Stimulated activated CD8-positive, alpha-beta memory T cell treated with anti-CD3 and anti-CD28 coated beads, Interleukin-4, amount 100 ng/mL, for 4 hours (primary cell): ENCODE measurements at regions not wholly inside any gene's neighbourhood (a gene's known extent, or its start where the extent isn't known, plus 50 kb on each side); places are given as distances from the start of the nearest gene placed in this dataset.

Experiments
- DNase-seq, 2 donors: peaks; one replicate each; pipeline ENCODE4 v3.0.0-alpha.2; 2020; ENCODE audit warnings: low read depth in 2 of 2, low spot score in 1 of 2

DNA sequence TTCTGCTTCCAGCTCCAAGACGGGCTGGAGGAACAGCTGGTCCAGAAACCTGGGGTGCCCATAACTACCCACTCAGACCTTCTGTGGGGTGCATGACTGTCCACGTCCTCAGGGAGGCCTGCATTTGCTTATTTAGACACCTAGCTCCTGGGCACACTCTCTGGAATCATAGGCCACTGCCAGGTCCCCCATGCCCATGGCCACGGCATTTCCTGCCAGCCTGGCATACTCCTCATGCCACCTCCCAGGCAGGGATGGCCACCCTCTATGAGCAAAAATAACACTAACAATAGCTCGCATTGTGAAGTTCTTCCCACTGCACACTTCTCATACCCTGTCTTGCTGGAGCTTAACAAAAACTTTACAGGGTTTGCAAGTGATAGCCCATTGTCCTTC is 166.9 kb upstream of the TPM1 start:
- DNase-seq: no peak

DNA sequence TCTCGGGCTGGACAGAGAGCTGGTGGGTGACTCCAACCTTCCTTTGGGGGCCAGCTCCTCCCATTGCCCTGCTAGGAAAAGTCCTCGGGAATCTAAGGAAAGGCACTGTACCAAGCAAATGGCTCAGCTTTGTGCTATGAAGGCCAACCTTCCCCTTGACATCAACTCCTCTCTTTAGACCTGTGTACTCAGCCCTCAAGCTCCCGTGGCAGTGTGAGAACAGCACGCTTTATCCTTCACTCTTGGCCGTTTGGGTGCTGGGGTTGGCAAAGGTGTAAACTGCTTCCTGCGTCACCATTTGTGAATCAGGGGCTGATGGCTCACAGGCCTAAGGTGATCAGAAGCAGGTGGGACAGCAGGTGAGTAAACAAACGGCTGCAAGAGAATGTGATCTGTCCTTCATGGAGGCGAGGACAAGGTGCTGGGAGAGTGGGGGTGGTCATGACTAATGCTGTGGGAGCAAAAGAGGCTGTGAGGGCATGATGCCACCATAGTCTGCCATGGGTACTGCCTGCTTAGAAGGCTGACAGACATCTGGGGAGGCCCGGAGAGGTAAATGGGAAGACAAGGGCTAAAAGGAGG is 165.2 kb upstream of the TPM1 start:
- DNase-seq: no peak

DNA sequence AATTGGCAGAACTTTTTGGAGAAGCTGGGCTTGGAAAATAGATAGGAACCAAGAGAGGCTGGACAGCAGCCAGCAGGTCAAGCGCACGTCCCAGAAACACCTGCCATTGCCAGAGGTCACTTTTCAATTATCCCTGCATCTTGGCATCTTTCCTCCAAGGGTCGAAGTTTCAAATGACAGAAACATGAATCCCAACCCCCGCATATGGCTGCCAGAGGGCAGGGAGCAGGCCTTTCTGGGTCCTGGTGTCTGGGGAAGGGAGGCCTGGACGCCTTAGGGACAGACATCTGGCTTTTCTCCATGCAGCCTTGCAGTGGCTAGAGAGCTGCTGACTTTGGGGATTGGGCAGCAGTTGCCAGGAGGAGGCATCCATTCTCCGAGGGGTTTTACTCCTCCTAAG is 164.5 kb upstream of the TPM1 start:
- no peak for DNase-seq

DNA sequence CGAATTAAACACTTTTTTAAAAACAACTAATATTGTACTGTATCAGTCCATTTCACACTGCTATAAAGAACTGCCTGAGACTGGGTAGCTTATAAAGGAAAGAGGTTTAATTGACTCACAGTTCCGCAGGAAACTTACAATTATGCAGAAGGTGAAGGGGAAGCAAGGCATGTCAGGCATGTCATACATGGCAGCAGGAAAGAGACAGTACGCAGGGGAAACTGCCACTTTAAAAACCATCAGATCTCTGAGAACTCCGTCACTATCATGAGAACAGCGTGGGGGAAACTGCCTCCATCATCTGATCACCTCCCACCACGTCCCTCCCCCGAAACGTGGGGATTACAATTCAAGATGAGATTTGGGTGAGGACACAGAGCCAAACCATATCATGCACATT is 162.8 kb upstream of the TPM1 start:
- no peak for DNase-seq

DNA sequence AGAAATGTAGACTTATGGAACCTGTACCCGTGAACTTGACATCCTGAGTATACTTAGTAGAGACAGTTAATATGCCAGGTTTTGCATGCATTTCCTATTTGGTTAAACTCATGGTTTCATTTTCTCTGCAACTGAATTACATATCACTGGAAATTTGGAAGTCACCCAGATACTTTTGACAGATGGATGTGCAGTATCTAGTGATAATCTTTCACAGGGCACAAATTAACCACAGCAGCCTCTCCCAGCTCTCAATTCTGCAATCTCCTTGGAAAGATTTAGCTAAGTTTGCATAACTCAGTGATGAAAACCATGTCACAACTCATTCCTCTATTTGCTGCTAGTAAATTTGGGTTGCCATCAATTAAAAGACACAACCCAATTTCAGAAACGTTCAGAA is 162.3 kb upstream of the TPM1 start:
- no peak for DNase-seq

DNA sequence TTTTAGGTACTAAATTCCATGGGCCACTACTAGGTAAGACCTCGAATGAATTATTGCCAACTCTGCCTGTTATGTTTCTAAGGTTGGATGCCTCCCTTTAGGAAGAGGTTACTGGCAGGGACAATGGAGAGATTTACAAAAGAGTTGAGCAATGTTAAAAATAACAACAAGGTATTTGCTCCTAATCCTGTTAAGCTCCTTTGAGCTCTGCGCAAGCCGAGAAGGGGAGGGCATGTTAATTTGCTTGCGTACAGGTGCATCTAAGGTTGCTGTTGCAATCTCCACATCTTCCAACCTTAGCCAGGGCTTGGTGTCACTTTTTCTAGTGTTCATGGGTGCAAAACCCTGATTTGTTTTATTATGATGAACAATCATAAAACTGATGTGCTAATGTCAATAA is 161.5 kb upstream of the TPM1 start:
- DNase-seq: no peak

DNA sequence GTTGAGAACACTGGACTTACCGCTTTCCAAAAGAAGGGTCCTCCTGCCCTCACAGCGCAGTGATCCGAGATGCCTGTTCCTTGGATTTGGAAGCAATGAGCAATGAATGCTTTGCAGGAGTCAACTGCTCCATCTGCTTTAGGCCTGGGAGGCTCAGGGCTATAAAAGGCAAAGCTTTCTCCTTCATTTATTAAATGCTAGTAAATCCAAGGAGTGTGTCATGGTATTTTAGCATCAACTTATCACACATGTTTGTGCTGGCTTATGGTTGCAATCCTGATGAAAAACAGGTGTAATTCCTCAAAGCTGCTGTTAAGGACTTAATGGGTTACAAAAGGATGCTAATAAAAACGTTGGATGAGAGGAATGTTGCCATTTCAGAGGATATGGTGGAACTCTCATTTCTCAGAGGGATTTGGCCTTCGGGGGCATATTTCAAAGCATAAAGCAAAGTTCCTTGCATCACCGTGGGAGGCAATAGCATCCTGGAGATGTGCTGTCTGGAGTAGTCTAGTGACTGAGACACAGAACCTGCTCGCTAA is 158.5 kb upstream of the TPM1 start:
- DNase-seq: no peak

DNA sequence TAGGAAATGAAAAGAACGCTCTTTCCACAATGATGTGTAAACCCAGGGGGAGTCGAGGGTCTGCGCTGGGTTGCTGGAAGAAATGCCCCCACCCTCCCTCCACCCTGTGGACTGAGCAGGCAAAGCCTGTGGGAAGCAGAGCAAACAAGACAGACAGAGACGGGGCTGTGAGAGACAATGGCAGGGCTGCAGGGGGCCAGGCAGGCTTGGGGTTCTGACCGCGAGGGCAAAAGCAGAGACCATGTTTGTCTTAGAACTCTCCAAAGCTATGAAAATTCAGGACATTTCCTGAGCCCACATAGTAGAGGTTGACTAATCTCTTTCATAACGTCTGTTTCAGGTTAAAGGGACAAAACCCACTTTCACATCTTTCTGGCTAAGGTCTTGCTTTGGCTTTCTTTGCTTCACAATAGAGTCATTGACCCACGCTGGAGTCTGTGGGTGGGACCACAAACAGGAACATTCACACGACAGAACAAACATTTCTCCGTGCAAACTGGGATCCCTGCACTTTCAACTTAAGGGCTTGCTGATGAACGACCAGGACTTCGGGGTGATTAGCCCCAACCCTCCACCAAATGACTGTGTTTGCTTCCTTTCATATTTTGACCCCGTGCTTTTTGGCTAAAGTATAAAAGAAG is 156.0 kb upstream of the TPM1 start:
- no peak for DNase-seq

DNA sequence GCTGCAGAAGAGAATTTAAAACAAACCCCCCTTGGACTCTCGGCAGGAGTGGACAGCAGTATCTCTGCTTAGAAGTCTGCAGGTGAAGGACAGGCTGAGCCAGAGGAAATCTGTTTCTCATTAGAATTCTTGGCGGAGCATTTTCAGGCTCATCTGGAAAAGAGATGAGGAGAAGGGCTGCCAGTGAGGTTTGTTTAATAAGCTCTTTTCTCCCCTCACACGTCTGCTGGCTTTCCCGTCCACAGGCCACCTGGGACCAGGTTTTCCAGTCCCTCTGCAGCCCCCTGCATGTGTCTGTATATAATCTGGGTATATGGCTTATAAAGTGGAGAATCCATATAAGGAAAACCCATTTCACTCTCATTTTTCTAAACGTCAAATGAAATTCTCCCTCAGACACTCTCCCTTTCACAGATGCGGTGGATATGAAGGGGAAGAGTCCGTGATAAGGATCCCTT is 155.4 kb upstream of the TPM1 start:
- DNase-seq: no peak

DNA sequence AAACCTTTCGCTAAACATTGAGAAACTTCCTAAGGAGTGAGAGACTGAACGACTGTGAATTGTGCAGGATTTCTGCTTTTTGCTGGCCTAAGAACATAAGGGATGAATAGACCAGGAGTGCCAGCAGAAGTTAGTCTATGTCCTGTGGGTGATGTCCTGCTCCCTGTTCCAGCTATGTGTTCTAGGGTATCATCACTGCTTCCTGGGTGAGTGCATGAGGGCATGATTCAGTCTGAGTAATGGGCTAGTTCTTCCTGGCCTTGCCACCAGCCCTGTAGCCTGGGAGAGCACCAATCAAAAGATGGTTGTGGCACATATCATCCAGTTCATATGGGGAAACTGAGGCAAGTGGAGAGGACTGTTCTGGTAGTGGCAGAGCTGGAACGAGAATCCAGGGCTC is 153.9 kb upstream of the TPM1 start:
- no peak for DNase-seq

DNA sequence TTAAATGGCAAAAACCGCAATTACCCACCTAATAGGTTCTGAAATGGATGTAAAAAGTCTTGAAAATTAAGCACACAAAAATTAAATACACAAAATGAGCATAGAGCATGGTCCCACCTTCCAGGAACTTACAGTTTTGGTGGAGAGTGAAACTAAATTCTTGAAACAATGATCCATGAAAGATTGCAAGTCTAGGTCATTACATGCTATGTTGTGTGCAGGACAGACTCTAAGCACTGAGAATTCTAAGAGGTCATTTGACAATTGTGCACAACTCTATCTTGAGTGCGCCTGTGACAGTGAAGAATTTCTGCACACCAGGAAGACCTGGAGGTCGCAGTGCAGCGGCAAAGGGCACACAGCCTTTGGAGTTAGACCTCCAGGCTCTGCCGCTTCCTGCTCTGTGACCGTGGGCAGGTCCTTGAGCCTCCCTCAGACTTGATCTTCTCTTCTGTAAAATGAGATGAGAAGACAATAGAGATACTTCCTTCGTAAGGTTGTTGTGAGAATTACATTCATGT is 153.3 kb upstream of the TPM1 start:
- DNase-seq: no peak

DNA sequence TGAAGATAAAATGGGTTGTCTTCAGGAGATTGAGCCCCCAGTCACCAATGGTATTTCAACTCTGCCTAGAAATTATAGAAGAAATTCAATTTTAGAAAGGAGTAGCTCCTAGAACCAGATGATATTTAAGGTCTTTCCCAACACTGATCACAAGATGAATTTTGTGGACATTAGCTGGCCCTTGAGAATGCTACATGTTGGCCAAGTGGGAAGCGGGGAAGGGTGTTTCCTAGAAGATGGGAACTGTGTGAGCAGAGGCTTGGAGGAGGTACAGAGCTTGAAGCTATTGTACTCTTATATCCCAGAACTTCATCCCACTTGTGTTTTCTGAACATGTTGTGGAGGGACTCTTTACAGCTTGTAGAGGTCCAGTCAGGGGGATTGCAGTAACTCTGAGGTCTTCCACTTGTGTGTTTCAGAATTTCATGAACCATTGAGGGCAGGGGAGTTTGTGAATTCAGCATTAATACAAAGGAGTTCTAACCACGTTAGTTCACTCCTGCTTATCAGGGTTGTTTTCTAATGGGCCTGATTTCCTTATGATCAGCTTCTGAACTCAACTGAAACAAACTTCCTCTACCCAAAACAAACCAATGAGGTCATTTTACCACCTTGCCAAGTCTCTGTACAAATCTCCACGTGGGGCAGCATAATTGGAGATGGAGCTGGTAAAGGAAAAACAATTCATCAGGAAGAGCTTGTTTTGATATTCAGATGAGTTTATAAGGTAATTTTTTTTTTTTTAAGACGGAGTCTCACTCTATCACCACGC is 152.6 kb upstream of the TPM1 start:
- DNase-seq: no peak

DNA sequence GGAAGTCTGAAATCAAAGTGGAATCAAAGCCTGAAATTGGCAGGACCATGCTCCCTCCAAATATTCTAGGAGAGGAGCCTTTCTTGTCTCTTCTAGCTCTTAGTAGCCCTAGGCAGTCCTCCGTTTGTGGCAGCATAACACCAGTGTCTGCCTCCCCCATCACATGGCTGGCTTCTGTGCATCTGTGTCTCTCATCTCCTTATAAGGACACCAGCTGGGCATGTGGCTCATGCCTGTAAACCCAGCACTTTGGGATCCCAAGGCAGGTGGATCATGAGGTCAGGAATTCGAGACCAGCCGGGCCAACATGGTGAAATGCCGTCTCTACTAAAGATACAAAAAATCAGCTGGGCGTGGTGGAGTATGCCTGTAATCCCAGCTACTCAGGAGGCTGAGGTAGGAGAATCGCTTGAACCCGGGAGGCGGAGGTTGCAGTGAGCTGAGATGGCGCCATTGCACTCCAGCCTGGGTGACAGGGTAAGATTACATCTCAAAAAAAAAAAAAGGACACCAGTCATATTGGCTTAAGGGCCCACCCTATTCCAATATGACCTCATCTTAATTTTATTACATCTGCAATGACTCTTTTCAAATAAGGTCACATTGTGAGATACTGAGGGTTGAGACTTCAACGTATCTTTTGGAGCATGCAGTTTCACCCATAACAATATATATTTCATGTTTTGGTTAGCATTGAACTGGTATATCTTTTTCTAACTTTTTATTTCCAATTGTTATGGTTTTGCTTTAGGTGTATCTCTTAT is 148.0 kb upstream of the TPM1 start:
- no peak for DNase-seq

DNA sequence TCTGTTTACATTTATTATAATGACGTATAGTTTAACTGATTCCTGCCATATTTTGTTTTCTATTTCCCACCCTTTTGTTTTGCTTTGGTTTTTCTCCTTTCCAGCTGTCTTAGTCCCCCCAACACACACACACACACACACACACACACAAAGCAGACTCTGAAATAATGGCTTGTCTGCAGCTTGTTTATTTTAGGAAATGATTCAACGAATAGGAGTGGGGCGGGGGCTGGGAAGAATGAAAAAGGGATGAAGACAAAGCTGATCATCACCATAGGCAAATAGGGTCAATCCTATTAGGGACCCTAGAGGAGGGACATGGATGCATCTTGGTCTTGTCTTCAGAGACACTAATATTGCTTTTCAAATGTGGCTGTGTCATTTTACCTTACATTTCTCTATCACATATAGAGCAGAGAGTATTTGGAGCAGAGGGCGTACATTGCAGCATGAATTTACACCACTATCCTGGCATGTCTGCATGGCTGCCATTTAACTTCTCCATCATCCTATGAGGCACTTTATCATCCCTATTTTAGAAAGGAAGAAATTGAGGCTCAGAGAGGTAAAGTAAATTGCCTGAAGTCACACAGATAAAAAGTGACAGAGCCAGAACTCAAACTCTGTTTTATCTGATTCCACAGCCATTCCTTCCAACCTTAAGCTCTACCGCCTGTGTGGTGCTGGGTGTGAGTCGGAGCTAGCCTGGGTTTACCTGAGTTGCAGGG is 147.2 kb upstream of the TPM1 start:
- DNase-seq: no peak

DNA sequence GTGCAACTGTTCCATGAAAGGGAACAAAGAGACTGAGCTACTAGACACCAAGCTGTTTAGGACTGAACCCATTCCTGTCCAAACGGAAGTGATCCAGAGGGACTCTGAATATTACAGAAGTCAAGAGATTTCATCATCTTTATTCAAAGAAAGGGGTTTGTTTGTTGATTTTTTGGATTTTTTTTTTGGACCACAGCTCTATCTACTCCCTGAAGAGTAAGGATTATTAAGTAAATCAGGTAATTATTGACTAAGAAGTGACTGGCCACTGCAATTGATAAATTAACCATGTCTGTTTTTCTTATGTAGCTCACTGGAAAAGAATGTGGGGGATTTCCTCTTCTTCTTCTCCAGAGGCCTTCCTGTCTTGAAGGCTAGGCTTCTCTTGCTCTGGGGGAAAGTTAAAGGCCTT is 146.6 kb upstream of the TPM1 start:
- DNase-seq: no peak

DNA sequence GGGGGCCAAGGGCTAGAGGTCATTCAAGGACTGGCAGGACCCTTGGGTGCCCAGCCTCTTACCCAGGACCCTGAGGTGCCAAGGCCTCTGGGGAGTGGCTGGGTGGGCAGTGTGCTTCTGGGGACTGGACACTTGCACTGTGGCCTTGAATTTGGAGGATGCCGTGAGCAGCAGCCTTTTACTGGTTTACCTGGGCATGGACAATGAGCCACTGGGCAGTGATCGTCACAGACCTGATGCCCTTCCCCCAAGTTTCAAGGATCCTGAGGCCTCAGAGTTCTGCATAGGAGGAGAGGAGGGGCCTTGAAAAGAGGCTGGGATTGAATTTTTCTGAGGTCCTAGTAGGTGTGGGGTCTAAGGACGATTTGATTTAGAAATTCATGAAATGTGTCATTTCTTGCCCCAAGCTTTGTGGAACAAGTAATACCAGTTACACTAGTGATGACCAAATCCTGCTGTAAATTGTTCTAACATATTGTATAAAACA is 146.1 kb upstream of the TPM1 start:
- no peak for DNase-seq

DNA sequence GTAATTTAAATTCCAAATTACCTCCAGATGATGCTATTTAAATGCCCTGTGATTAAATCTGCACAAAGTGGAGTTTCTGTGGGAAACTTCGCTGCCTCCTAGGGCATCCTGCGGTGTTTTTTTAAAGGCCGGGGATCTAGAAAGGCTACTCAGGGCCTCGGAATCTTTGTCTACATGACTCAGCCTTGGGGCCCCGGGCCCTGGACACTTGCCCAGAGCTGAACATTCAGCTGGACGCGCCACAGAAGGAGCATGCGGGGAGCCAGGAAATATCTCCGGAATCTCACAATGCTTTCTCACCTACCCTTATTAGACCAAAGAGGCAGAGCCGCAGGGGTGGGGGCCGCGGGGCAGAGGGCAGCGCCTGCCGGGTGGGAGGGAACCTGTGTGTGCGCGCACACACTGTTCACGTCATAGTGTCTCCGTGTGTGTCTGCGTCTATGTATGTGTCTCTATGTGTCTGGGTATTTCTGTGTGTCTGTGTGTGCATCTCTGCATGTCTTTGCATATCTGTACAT is 145.5 kb upstream of the TPM1 start:
- no peak for DNase-seq

DNA sequence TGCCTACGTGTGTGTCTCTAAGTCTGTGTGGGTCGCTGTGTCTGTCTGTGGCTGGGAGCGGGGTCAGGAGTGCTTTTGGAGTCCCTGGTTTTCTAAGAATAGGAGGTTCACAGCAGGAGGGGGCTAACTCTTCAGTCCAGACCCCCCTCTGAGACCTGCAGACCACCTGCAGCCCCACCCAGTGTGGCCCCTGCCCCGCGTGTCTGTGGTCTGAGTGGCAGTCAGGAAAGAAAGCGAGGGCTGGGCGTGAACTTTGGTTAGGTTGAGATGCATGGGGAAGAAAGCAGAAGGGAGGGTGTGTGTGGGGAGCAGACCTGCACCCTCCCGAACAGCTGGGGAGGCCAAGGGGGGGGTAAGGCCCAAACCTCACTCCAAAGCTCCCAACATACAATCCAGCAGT is 144.9 kb upstream of the TPM1 start:
- DNase-seq: no peak

DNA sequence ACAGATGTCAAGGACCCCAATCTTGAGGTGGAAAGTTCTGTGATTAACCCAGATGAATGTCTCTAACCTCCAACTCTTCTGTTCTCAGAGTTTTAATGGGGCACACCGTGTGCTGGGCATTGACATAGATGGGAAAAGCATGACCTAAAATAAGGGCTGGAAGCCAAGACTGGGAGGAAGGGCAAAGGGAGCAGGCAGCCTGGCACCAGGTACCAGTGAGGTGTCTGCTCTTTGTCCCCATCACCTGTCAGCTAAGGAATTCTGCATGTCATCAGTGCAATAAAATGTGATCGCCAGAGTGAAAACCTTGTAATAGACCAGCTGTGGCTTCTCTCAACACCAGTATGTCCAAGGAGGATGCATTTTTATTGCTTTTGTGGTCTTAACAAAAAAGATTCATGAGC is 143.5 kb upstream of the TPM1 start:
- DNase-seq: no peak

DNA sequence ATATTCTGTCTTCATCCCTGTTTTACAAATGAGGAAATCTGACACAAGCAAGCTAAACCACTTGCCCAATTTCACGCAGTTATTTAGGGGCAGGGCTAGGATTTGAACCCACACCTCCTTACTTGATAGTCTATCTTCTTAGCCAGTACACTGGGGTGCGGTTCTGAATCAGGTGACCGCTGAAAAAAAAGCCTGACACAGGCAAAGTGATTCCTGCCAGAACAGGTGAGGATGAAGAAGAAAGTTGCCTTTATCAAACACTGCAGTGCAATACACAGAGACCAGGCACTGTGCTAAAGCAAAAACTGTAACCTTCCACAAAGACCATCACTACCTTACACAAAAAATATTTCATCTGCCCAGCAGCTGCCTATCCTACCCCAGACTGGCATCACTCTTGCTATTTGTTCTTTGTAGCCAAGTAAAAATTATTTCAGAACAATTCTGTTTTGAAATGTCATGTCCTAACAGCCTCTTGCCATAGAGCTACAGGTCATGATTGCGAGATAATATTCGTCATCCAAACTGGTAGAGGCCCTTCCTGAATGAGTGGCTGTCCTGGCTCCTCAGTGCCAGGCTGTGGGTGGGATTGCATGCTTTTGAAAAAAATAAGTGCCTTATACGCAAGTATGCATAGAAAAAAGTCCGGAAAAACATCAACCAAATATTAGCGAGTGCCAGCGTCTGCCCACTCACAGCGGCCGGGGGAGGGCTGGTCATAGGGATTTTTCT is 142.3 kb upstream of the TPM1 start:
- no peak for DNase-seq
